ENCODE measurements at regions not wholly inside any gene's neighbourhood (a gene's known extent, or its start where the extent isn't known, plus 50 kb on each side); places are given as distances from the start of the nearest gene placed in this dataset.

- Histone ChIP-seq H3K9me2 (ENCODE audit: insufficient read depth) (no peaks in the 10 kb centered on the region), H3K9me3 (ENCODE audit: control insufficient read depth in 1 of 2, insufficient read depth in 1 of 2, low read depth in 1 of 2, low read length in 2 of 2) (no peaks in the 10 kb centered on the region), H3K4me3 (replicated peaks in 1 of 2; ENCODE audit: low read depth in 1 of 2, low read length in 2 of 2) (no peak overlapping the region), H3K79me2 (ENCODE audit: insufficient read depth, low read length) (no peaks in the 10 kb centered on the region), H3K4me2 (ENCODE audit: low read length) (no peak overlapping the region), H3K36me3 (ENCODE audit: control insufficient read depth in 1 of 2, insufficient read depth in 2 of 2, low read length in 2 of 2) (no peaks in the 10 kb centered on the region), H3K27me3 (ENCODE audit: insufficient read depth, low read length) (peaks cover 7% of the 10 kb centered on the region; the same call in 1 of the 2 replicates), H3K9ac (ENCODE audit: low read length) (no peak overlapping the region), H2AFZ (ENCODE audit: low read depth, low read length, poor library complexity, severe bottlenecking) (no peak overlapping the region), H3K27ac (ENCODE audit: low read depth, low read length) (no peak overlapping the region), H4K20me1 (ENCODE audit: insufficient read depth) (no peaks in the 10 kb centered on the region), H3K4me1 (ENCODE audit: control insufficient read depth in 1 of 2, insufficient read depth in 2 of 2, low read length in 2 of 2) (no peaks in the 10 kb centered on the region)
- no peak for DNase-seq (ENCODE audit: low read depth, low spot score)
- no peak for ATAC-seq
- POLR2A ChIA-PET: no interaction called here
- CTCF ChIA-PET: no interaction called here
- no TSS peak for BruUV-seq (replicated peaks)
- TF ChIP-seq EZH2 (IDR thresholded peaks at IDR 0.05) (no peak), MAX (IDR thresholded peaks at IDR 0.05) (no peak), TCF7L2 (IDR thresholded peaks at IDR 0.05; ENCODE audit: borderline replicate concordance, extremely low read depth, insufficient read depth, insufficient read length) (no peak), ZFX (IDR thresholded peaks at IDR 0.05) (no peak), ELF1 (IDR thresholded peaks at IDR 0.05; ENCODE audit: borderline replicate concordance, low read depth) (no peak), SP1 (IDR thresholded peaks at IDR 0.05; ENCODE audit: low read depth) (no peak), SIN3A (IDR thresholded peaks at IDR 0.05; ENCODE audit: low read depth) (no peak), YY1 (IDR thresholded peaks at IDR 0.05; ENCODE audit: extremely low read depth, insufficient replicate concordance, low read depth, low read length) (no peak), JUND (IDR thresholded peaks at IDR 0.05) (no peak), CBX3 (IDR thresholded peaks at IDR 0.05; ENCODE audit: low read depth) (no peak), FOSL1 (IDR thresholded peaks at IDR 0.05; ENCODE audit: low read depth) (no peak), ATF3 (IDR thresholded peaks at IDR 0.05) (no peak), EGR1 (IDR thresholded peaks at IDR 0.05; ENCODE audit: low read depth) (no peak), ZNF274 (IDR thresholded peaks at IDR 0.05; ENCODE audit: low read depth, low read length) (no peak), POLR2AphosphoS5 (IDR thresholded peaks at IDR 0.05; ENCODE audit: low read depth, low read length) (no peak), EZH2phosphoT487 (IDR thresholded peaks at IDR 0.05; ENCODE audit: borderline replicate concordance) (no peak), RAD21 (IDR thresholded peaks at IDR 0.05; ENCODE audit: low read depth) (no peak)
- TF ChIP-seq, protein P1, sequence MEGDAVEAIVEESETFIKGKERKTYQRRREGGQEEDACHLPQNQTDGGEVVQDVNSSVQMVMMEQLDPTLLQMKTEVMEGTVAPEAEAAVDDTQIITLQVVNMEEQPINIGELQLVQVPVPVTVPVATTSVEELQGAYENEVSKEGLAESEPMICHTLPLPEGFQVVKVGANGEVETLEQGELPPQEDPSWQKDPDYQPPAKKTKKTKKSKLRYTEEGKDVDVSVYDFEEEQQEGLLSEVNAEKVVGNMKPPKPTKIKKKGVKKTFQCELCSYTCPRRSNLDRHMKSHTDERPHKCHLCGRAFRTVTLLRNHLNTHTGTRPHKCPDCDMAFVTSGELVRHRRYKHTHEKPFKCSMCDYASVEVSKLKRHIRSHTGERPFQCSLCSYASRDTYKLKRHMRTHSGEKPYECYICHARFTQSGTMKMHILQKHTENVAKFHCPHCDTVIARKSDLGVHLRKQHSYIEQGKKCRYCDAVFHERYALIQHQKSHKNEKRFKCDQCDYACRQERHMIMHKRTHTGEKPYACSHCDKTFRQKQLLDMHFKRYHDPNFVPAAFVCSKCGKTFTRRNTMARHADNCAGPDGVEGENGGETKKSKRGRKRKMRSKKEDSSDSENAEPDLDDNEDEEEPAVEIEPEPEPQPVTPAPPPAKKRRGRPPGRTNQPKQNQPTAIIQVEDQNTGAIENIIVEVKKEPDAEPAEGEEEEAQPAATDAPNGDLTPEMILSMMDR (IDR thresholded peaks at IDR 0.05 in 2 of 3, conservative IDR thresholded peaks at IDR 0.05 in 1 of 3; ENCODE audit: borderline replicate concordance in 1 of 3, insufficient read depth in 1 of 3, low read depth in 2 of 3, low read length in 2 of 3): no peak
- TF ChIP-seq, protein P2, sequence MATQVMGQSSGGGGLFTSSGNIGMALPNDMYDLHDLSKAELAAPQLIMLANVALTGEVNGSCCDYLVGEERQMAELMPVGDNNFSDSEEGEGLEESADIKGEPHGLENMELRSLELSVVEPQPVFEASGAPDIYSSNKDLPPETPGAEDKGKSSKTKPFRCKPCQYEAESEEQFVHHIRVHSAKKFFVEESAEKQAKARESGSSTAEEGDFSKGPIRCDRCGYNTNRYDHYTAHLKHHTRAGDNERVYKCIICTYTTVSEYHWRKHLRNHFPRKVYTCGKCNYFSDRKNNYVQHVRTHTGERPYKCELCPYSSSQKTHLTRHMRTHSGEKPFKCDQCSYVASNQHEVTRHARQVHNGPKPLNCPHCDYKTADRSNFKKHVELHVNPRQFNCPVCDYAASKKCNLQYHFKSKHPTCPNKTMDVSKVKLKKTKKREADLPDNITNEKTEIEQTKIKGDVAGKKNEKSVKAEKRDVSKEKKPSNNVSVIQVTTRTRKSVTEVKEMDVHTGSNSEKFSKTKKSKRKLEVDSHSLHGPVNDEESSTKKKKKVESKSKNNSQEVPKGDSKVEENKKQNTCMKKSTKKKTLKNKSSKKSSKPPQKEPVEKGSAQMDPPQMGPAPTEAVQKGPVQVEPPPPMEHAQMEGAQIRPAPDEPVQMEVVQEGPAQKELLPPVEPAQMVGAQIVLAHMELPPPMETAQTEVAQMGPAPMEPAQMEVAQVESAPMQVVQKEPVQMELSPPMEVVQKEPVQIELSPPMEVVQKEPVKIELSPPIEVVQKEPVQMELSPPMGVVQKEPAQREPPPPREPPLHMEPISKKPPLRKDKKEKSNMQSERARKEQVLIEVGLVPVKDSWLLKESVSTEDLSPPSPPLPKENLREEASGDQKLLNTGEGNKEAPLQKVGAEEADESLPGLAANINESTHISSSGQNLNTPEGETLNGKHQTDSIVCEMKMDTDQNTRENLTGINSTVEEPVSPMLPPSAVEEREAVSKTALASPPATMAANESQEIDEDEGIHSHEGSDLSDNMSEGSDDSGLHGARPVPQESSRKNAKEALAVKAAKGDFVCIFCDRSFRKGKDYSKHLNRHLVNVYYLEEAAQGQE (IDR thresholded peaks at IDR 0.05; ENCODE audit: low read depth): no peak
- RAD21 ChIA-PET (ENCODE audit: low non-redundant PET in 1 of 2, low total read pairs in 2 of 2, uncharacterized antibody in 2 of 2, unreplicated experiment in 2 of 2): no interaction called here
- intact Hi-C loops (cut with micrococcal nuclease): no loop called here
Measured at GRCh38 chr11:129580278-129580677, 204.6 kb downstream of the BARX2 start.

Measured in HCT116 (cell line).